Activated CD4-positive, alpha-beta T cell treated with anti-CD3 and anti-CD28 coated beads, Interleukin-2, amount 10 ng/mL, durations not matched to agents 24 days and 14 days (primary cell): ENCODE measurements at regions not wholly inside any gene's neighbourhood (a gene's known extent, or its start where the extent isn't known, plus 50 kb on each side); places are given as distances from the start of the nearest gene placed in this dataset.
A peak's percentile ranks its signal among the peaks of the same experiment; 100 is the strongest.
"Not testable (repeated sequence)": the region's sequence is repeated elsewhere in the genome, so short reads cannot be mapped to it uniquely, and the experiment has no call there.

Experiments used
- DNase-seq: peaks from one replicate; pipeline ENCODE4 v3.0.0; 2022
- H3K27ac Mint-ChIP-seq: one replicate; pipeline ENCODE4 v1.8.0; 2022; ENCODE audit warnings: mild to moderate bottlenecking, mixed read lengths
- H3K27me3 Mint-ChIP-seq: one replicate; pipeline ENCODE4 v1.8.0; 2022; ENCODE audit warnings: mixed read lengths
- H3K36me3 Mint-ChIP-seq: one replicate; pipeline ENCODE4 v1.8.0; 2022; ENCODE audit warnings: low read depth, mild to moderate bottlenecking, mixed read lengths
- H3K4me1 Mint-ChIP-seq: one replicate; pipeline ENCODE4 v1.8.0; 2021; ENCODE audit warnings: mixed read lengths
- H3K4me3 Mint-ChIP-seq: one replicate; pipeline ENCODE4 v1.8.0; 2022; ENCODE audit warnings: mild to moderate bottlenecking, moderate library complexity, mixed read lengths
- H3K9me3 Mint-ChIP-seq: one replicate; pipeline ENCODE4 v1.8.0; 2021; ENCODE audit warnings: mixed read lengths
- intact Hi-C: fragments of 100-400 bp; cut with micrococcal nuclease; formaldehyde crosslinking; loops from one replicate; pipeline ENCODE4 v1.15.1; 2023

DNA sequence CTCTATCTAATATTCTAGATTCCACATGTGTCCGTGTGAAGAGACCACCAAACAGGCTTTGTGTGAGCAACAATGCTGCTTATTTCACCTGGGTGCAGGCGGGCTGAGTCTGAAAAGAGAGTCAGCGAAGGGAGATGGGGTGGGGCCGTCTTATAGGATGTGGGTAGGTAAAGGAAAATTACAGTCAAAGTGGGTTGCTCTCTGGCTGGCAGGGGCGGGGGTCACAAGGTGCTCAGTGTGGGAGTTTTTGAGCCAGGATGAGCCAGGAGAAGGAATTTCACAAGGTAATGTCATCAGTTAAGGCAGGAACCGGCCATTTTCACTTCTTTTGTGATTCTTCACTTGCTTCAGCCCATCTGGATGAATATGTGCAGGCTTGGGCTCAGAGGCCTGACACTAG, 779.3 kb downstream of the RNF144A start:
- H3K36me3 Mint-ChIP-seq, H3K27me3 Mint-ChIP-seq, H3K27ac Mint-ChIP-seq, intact Hi-C loops, H3K4me3 Mint-ChIP-seq, DNase-seq: not testable (repeated sequence)
- peaks cover 17% of the 10 kb centered on the region for H3K9me3 Mint-ChIP-seq
- H3K4me1 Mint-ChIP-seq: peaks cover 36% of the 10 kb centered on the region

GRCh38 chr2:7697052-7697451, 779.8 kb downstream of the RNF144A start:
- no peaks in the 10 kb centered on the region for H3K27me3 Mint-ChIP-seq
- H3K4me1 Mint-ChIP-seq: peaks cover 34% of the 10 kb centered on the region
- no peak overlapping the region for H3K4me3 Mint-ChIP-seq
- intact Hi-C loops: no loop called here
- peaks cover 17% of the 10 kb centered on the region for H3K9me3 Mint-ChIP-seq
- no peak overlapping the region for H3K27ac Mint-ChIP-seq
- DNase-seq: no peak
- H3K36me3 Mint-ChIP-seq: peaks cover 3% of the 10 kb centered on the region

DNA sequence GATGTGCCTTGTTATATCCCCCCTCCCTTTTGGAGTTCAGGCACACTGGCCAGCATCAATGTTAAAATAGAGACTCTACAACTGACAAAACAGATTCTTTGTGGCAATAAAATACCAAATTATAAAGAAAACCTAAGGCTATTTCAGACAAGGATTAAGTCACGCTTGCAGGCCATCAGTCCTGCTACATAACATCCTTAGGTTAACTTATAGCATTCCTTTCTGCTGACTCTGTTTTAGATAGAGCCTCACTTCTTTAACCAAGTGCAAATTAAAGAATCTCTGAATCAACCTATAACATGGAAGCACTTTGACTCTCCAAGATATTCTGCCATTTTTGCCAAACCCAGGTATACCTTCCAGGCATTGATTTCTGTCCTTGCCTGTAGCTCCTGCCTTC, 784.6 kb downstream of the RNF144A start:
- H3K27ac Mint-ChIP-seq: no peak overlapping the region
- H3K27me3 Mint-ChIP-seq: peaks cover 3% of the 10 kb centered on the region
- H3K4me3 Mint-ChIP-seq: no peak overlapping the region
- intact Hi-C loops: no loop called here
- H3K9me3 Mint-ChIP-seq: peaks cover 5% of the 10 kb centered on the region
- peaks cover 10% of the 10 kb centered on the region for H3K4me1 Mint-ChIP-seq
- no peaks in the 10 kb centered on the region for H3K36me3 Mint-ChIP-seq
- DNase-seq: no peak

- Mint-ChIP-seq H3K36me3 (no peaks in the 10 kb centered on the region), H3K4me3 (no peak overlapping the region), H3K9me3 (peaks cover 3% of the 10 kb centered on the region), H3K27me3 (peaks cover 3% of the 10 kb centered on the region), H3K4me1 (peaks cover 10% of the 10 kb centered on the region), H3K27ac (no peak overlapping the region)
- no peak for DNase-seq
- intact Hi-C loops: no loop called here
Measured at GRCh38 chr2:7703048-7703447, 785.8 kb downstream of the RNF144A start.

GRCh38 chr2:7703543-7704144, 786.4 kb downstream of the RNF144A start:
- intact Hi-C loops: no loop called here
- no peak for DNase-seq
- peaks cover 3% of the 10 kb centered on the region for H3K27me3 Mint-ChIP-seq
- H3K9me3 Mint-ChIP-seq: peaks cover 3% of the 10 kb centered on the region
- no peak overlapping the region for H3K4me3 Mint-ChIP-seq
- peaks cover 10% of the 10 kb centered on the region for H3K4me1 Mint-ChIP-seq
- no peak overlapping the region for H3K27ac Mint-ChIP-seq
- H3K36me3 Mint-ChIP-seq: no peaks in the 10 kb centered on the region

DNA sequence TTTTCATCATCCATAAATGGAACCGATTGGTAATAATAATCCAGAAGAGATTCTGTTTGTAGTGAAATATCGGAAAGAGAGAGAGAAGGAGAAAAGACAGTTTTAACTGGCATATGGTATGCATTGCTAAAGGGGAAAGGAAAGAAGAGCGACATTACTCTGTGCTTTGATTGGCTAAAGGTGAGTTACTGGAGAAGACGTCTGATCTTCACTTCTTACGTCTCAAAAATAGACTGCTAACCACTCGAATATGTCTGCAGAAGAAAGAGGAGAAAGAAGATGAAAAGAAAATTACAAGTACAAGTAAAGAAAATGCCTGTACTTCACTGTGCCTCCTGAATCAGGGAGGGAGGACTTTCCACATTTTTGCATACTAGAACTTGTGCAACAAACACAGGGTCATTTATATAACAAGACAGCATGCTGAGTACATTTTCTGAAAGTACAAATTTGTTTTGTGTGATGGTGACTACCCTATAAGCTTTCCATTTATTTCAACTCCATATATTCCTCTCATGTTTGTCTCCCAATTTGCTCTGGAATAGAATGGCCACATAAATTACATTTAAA, 787.2 kb downstream of the RNF144A start:
- Mint-ChIP-seq H3K36me3 (no peaks in the 10 kb centered on the region), H3K9me3 (peaks cover 3% of the 10 kb centered on the region), H3K4me1 (peaks cover 11% of the 10 kb centered on the region), H3K4me3 (no peak overlapping the region), H3K27ac (no peak overlapping the region), H3K27me3 (peaks cover 3% of the 10 kb centered on the region)
- no peak for DNase-seq
- intact Hi-C loops: no loop called here

DNA sequence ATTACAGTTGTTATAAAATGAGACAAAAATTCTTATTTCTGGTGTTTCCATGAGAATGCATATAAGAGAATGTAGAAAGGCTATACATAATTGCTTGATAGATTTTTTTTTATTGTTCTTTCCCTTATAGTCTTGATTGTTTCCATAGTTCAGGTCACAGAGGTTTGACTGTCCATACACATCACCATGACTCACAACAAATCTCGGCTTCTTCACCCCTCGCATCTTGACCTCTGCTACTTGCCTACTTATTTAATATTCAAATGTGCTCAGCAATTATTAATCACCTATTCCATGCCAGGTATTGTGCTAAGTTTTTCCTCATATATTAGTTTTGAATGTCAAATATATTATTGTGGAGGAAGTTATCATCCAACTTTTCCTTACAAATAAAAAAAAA, 789.6 kb downstream of the RNF144A start:
- Mint-ChIP-seq H3K4me1 (peaks cover 17% of the 10 kb centered on the region), H3K27me3 (peaks cover 3% of the 10 kb centered on the region), H3K4me3 (no peak overlapping the region), H3K36me3 (no peaks in the 10 kb centered on the region), H3K27ac (no peak overlapping the region), H3K9me3 (peaks cover 3% of the 10 kb centered on the region)
- intact Hi-C loops: no loop called here
- DNase-seq: no peak

- Mint-ChIP-seq H3K9me3 (peaks cover 3% of the 10 kb centered on the region), H3K36me3 (no peaks in the 10 kb centered on the region), H3K27me3 (peaks cover 3% of the 10 kb centered on the region), H3K4me1 (peaks cover 16% of the 10 kb centered on the region), H3K27ac (no peak overlapping the region), H3K4me3 (no peak overlapping the region)
- DNase-seq: no peak
- intact Hi-C loops: no loop called here
Measured at GRCh38 chr2:7707723-7708122, 790.5 kb downstream of the RNF144A start.

DNA sequence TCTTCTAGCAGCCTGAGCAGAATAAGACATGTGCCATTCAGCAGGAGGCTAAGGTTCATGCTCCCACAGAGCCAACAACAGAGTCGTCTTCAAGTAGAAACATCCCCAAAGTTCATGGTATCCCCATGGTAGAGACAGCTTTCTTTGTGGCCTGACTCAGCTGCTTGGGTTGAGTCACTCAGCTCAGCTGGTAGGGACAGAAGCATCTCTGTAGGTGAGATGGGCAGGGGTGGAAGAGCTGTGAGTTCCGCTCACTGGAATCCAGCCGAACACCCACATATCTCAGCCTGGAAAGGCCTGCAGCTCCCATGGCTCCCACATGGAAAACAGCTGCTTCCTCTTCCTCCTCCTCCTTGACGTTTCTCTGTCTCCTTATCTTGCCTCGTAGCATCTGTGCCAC, 792.7 kb downstream of the RNF144A start:
- Mint-ChIP-seq H3K4me3 (no peak overlapping the region), H3K36me3 (no peaks in the 10 kb centered on the region), H3K4me1 (peaks cover 10% of the 10 kb centered on the region), H3K27me3 (no peaks in the 10 kb centered on the region), H3K9me3 (peaks cover 11% of the 10 kb centered on the region), H3K27ac (no peak overlapping the region)
- intact Hi-C loops: no loop called here
- DNase-seq: no peak

DNA sequence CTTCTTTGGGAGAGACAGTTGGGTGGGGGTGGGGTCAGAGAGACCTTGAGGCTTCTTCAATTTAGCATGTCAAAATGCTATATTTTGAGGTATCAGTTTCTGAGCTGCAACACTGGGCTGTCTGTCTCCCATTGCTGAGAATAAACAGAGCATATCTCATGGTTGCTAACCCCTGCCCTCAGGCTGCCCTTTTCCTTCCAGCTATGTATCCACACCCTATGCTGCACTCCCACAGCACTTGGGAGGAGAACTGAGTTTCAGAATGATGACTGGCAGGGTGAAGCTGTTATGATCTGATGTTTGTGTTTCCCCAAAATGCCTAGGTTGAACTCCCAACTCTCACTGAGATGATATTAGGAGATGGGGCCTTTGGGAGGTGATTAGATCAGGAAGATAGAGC, 794.0 kb downstream of the RNF144A start:
- peaks cover 11% of the 10 kb centered on the region for H3K9me3 Mint-ChIP-seq
- no peaks in the 10 kb centered on the region for H3K27me3 Mint-ChIP-seq

DNA sequence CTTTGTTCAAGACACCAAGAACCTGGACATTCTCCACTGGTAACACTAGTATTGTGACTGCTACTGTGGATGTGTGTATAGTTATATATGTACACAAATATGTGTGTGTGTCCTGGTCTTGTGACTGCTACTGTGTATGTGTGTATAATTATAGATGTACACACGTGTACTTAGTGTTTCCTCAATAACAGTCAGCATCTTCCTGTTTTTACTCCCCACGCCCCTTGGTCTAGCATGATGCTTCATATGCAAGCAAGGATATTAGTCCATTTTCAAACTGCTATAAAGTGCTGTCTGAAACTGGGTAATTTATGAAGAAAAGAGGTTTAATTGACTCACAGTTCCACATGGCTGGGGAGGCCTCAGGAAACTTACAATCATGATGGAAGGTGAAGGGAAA, 802.7 kb downstream of the RNF144A start:
- no peaks in the 10 kb centered on the region for H3K27me3 Mint-ChIP-seq
- peaks cover 9% of the 10 kb centered on the region for H3K9me3 Mint-ChIP-seq
- H3K36me3 Mint-ChIP-seq: peaks cover 2% of the 10 kb centered on the region
- H3K4me3 Mint-ChIP-seq: no peak overlapping the region
- no peak for DNase-seq
- intact Hi-C loops: no loop called here
- peak overlapping the region; percentile 61 for H3K27ac Mint-ChIP-seq
- H3K4me1 Mint-ChIP-seq: peaks cover 27% of the 10 kb centered on the region

More for the DNA sequence above, 794.0 kb downstream of the RNF144A start:
- no peak overlapping the region for H3K27ac Mint-ChIP-seq
- no peak overlapping the region for H3K4me3 Mint-ChIP-seq
- DNase-seq: no peak
- intact Hi-C loops: no loop called here
- peaks cover 7% of the 10 kb centered on the region for H3K4me1 Mint-ChIP-seq
- H3K36me3 Mint-ChIP-seq: no peaks in the 10 kb centered on the region

DNA sequence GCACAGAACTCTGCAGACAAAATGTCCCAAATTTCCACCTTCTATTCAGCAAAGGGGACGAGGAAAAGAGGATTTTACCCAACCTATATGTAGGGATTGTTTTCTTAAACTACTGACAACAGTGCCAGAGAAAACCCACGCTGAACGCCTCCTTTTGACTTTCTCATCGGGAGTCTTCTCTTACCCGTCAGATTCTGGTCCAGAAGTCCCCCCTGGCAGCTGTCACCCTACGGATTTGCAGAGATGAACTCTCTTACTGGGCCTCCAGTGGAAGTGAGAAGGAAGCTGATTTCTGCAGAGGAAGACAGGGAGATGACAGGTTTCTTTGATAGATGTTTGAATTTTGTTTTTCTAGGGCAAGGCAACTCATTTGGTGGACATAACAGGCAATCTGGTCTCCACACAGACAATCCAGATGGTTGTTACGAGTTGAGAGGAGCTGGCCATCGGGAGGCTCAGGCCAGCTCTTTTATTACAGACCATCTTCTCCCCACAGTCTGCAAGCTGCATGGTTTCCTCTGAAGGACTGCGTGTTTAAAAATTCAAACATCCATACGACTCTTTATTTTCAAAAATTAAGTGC, 804.3 kb downstream of the RNF144A start:
- intact Hi-C loops: no loop called here
- no peaks in the 10 kb centered on the region for H3K27me3 Mint-ChIP-seq

GRCh38 chr2:7722212-7722910, 805.1 kb downstream of the RNF144A start:
- intact Hi-C loops: no loop called here
- no peak overlapping the region for H3K27ac Mint-ChIP-seq
- H3K4me3 Mint-ChIP-seq: no peak overlapping the region
- peaks cover 9% of the 10 kb centered on the region for H3K36me3 Mint-ChIP-seq
- peaks cover 9% of the 10 kb centered on the region for H3K9me3 Mint-ChIP-seq
- peaks cover 42% of the 10 kb centered on the region for H3K4me1 Mint-ChIP-seq
- no peaks in the 10 kb centered on the region for H3K27me3 Mint-ChIP-seq
- DNase-seq: no peak

More for the DNA sequence above, 804.3 kb downstream of the RNF144A start:
- Mint-ChIP-seq H3K36me3 (peaks cover 2% of the 10 kb centered on the region), H3K9me3 (peaks cover 9% of the 10 kb centered on the region), H3K4me3 (no peak overlapping the region), H3K4me1 (peaks cover 37% of the 10 kb centered on the region), H3K27ac (no peak overlapping the region)
- no peak for DNase-seq

DNA sequence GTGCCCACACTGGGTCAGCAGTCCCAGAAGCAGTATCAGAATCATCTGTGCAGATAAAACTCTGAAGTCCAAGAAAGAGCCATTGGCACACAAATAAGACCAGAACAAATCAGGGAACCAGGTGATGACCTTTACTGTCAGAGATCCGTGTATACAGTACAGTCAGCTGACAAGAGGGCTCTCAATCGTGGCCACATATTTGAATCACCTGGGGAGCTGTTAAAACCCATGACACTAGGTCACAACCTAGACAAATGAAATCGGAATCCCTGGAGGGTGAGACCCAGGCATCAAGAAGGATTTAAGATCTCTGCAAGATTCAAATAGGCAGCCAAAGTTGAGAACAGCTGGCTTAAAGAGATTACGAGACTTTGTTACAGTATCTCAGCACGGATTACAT, 807.1 kb downstream of the RNF144A start:
- intact Hi-C loops: loop anchor here (2.0 kb wide), 3 partner anchors 52 to 298 kb away; no protein-coding TSS in a partner anchor
- peaks cover 54% of the 10 kb centered on the region for H3K4me1 Mint-ChIP-seq
- H3K36me3 Mint-ChIP-seq: peaks cover 29% of the 10 kb centered on the region
- no peaks in the 10 kb centered on the region for H3K27me3 Mint-ChIP-seq
- H3K4me3 Mint-ChIP-seq: no peak overlapping the region
- H3K9me3 Mint-ChIP-seq: peaks cover 5% of the 10 kb centered on the region
- peak overlapping the region; percentile 92 for H3K27ac Mint-ChIP-seq
- DNase-seq: no peak
